Testis (tissue), 2 donors: ENCODE measurements at regions not wholly inside any gene's neighbourhood (a gene's known extent, or its start where the extent isn't known, plus 50 kb on each side); places are given as distances from the start of the nearest gene placed in this dataset.

Experiments
- CTCF ChIP-seq, 3 experiments: fragments of 450-650 bp in 2 of 3; fragments of 200-600 bp in 1 of 3; sonication (generic) in 1 of 3; IDR thresholded peaks; one replicate each; pipeline ENCODE4 v1.5.1; 2016 to 2019; ENCODE audit warnings: antibody characterized with exemption in 3 of 3, mild to moderate bottlenecking in 2 of 3, moderate library complexity in 1 of 3
- POLR2A ChIP-seq: fragments of 450-650 bp; IDR thresholded peaks from one replicate; pipeline ENCODE4 v1.6.1; 2017; ENCODE audit warnings: antibody characterized with exemption, mild to moderate bottlenecking, moderate library complexity

DNA sequence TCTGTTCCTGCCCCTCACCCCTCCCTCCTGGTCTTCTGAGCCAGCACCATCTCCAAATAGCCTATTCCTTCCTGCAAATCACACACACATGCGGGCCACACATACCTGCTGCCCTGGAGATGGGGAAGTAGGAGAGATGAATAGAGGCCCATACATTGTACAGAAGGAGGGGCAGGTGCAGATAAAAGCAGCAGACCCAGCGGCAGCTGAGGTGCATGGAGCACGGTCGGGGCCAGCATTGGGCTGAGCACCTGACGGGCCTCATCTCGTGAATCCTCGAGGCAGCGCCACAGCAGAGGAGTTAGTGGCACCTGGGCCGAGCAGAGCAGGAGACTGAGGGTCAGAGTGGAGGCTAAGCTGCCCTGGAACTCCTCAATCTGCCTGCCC, 941.8 kb downstream of the BRD1 start:
- TF ChIP-seq CTCF (IDR thresholded peaks at IDR 0.05), result no peak
- no peak for TF ChIP-seq POLR2A
